SKM-1 treated with dmso at 0.1 percent for 144 hours (cell line): ENCODE measurements at regions not wholly inside any gene's neighbourhood (a gene's known extent, or its start where the extent isn't known, plus 50 kb on each side); places are given as distances from the start of the nearest gene placed in this dataset.

Source experiments
- DNase-seq: peaks from one replicate; lab custom pipeline; 2025; ENCODE audit not compliant: unreplicated experiment; lab: John Stamatoyannopoulos, UW

GRCh38 chr6:139423971-139424667, 49.7 kb upstream of the CITED2 start:
- no peak for DNase-seq
